Cardiac muscle cell (in vitro differentiated cells and primary cell): ENCODE measurements at regions not wholly inside any gene's neighbourhood (a gene's known extent, or its start where the extent isn't known, plus 50 kb on each side); places are given as distances from the start of the nearest gene placed in this dataset.

ENCODE experiments used
- DNase-seq, 2 donors: peaks; one replicate each; pipeline versions ENCODE4 v3.0.0 to v3.0.0-alpha.2; 2010 to 2017; ENCODE audit warnings: low read depth in 1 of 2, low spot score in 1 of 2
- H3K27ac ChIP-seq: fragments of 200-600 bp; sonication (generic); 2 replicates; pipeline ENCODE4 v1.5.1; 2016
- H3K27me3 ChIP-seq: fragments of 200-600 bp; sonication (generic); 2 replicates; pipeline ENCODE4 v1.6.0; 2016; ENCODE audit warnings: control low read depth
- H3K36me3 ChIP-seq: fragments of 200-600 bp; sonication (generic); 2 replicates; pipeline ENCODE4 v1.5.1; 2016; ENCODE audit warnings: control low read depth
- H3K4me1 ChIP-seq: fragments of 200-600 bp; sonication (generic); 2 replicates; pipeline ENCODE4 v1.8.1; 2017; ENCODE audit warnings: low read depth, mild to moderate bottlenecking, mixed run types
- H3K4me3 ChIP-seq: fragments of 200-600 bp; sonication (generic); 2 replicates; pipeline ENCODE4 v1.5.1; 2016; ENCODE audit warnings: mild to moderate bottlenecking
- H3K9me3 ChIP-seq: fragments of 200-600 bp; sonication (generic); 2 replicates; pipeline ENCODE4 v1.5.1; 2017; ENCODE audit warnings: low read depth, mild to moderate bottlenecking, control low read depth
- TF ChIP-seq, protein P1 (sequence below): IDR thresholded peaks from 2 replicates; pipeline ENCODE4 v1.5.1; 2012; ENCODE audit warnings: low read depth, mild to moderate bottlenecking, low read length

DNA sequence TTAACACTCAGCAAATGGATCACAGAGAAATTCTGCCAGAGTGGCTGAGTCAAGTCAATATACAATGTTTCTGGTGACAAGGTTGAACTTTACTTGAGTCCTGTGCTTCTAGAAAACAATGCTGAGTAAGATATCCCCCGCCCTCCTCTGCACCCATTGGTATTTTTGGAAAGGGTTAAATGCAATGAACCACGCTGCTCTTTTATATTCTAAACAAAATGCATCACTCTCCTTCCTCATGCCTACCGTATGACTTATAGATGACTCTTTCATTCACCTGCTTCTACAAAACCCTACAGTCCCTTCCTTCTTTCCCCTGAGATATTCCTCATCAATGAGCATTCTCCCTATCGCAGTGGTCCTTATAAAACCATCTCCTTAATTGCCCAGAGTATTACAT, 168.8 kb downstream of the TXNL1 start:
- TF ChIP-seq, protein P1, sequence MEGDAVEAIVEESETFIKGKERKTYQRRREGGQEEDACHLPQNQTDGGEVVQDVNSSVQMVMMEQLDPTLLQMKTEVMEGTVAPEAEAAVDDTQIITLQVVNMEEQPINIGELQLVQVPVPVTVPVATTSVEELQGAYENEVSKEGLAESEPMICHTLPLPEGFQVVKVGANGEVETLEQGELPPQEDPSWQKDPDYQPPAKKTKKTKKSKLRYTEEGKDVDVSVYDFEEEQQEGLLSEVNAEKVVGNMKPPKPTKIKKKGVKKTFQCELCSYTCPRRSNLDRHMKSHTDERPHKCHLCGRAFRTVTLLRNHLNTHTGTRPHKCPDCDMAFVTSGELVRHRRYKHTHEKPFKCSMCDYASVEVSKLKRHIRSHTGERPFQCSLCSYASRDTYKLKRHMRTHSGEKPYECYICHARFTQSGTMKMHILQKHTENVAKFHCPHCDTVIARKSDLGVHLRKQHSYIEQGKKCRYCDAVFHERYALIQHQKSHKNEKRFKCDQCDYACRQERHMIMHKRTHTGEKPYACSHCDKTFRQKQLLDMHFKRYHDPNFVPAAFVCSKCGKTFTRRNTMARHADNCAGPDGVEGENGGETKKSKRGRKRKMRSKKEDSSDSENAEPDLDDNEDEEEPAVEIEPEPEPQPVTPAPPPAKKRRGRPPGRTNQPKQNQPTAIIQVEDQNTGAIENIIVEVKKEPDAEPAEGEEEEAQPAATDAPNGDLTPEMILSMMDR = no peak
- Histone ChIP-seq H3K4me3 (no peak overlapping the region), H3K27ac (no peak overlapping the region), H3K27me3 (no peaks in the 10 kb centered on the region), H3K9me3 (no peaks in the 10 kb centered on the region), H3K4me1 (no peaks in the 10 kb centered on the region), H3K36me3 (no peaks in the 10 kb centered on the region)
- no peak for DNase-seq

DNA sequence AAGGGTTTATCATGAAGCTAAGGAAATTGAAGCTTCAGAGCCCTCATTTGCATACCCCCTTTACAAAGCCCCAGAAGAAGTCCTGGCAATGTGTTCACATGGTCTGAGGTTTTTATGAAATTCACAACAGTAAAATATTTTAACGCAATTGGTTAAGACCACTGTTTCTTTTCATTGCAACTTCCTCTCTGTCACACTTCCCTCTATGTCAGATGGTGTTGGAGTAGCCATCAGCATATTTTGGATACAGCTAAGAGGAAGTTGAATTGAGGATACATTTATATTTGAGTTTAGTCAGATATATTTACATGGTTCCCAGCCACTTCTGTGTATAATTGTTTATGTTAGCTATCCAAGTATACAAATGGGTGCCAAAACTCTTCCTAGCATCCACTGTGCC, 170.0 kb downstream of the TXNL1 start:
- TF ChIP-seq, protein P1 = no peak
- H3K27me3 ChIP-seq = no peaks in the 10 kb centered on the region
- no peaks in the 10 kb centered on the region for H3K9me3 ChIP-seq
- no peak overlapping the region for H3K4me3 ChIP-seq
- no peaks in the 10 kb centered on the region for H3K36me3 ChIP-seq
- no peak overlapping the region for H3K27ac ChIP-seq
- H3K4me1 ChIP-seq = no peaks in the 10 kb centered on the region
- no peak for DNase-seq

DNA sequence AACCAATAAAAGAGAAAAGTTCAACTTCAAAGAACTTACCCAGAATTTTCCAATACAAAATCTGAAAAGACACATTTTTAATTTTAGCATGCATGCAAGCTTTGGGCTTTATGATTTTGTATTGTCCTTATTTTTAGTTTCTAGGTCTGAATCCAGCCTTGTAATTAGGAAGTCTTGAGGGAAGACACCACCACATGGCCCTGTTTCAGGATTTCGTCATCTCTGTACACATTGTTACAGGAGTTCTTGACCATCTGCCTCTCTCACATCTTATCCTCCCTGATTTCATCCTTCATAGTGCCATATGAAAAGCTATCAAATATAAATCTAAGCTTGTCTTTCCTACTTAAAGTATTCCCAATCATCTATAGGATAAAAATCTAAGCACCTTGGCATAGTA, 176.1 kb downstream of the TXNL1 start:
- TF ChIP-seq, protein P1 = no peak
- no peak for DNase-seq
- no peak overlapping the region for H3K27ac ChIP-seq

DNA sequence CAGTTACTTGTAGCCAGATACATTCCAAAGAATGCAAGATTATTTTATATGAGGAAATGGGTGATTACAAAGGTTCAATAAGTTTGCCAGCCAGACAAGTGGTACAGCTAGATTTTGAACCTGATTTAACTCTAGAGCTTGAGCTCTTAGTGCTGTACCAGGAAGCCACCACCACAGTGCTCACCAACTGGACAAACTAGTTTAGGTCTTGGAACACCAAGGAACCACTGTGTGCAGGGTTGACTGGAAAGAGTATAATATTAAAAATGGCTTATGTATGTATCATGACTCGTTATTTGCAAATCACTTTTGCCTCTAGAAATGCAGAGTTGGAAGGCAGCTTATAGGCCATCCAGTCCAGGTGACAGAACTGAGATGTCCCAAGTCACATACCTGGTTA, 177.2 kb downstream of the TXNL1 start:
- DNase-seq = no peak
- Histone ChIP-seq H3K4me3 (no peak overlapping the region), H3K36me3 (no peaks in the 10 kb centered on the region), H3K27ac (no peak overlapping the region), H3K4me1 (no peaks in the 10 kb centered on the region), H3K9me3 (no peaks in the 10 kb centered on the region), H3K27me3 (no peaks in the 10 kb centered on the region)
- TF ChIP-seq, protein P1 = no peak

More for the DNA sequence above, 176.1 kb downstream of the TXNL1 start:
- no peaks in the 10 kb centered on the region for H3K27me3 ChIP-seq
- H3K36me3 ChIP-seq = no peaks in the 10 kb centered on the region
- no peaks in the 10 kb centered on the region for H3K4me1 ChIP-seq
- no peak overlapping the region for H3K4me3 ChIP-seq
- no peaks in the 10 kb centered on the region for H3K9me3 ChIP-seq

DNA sequence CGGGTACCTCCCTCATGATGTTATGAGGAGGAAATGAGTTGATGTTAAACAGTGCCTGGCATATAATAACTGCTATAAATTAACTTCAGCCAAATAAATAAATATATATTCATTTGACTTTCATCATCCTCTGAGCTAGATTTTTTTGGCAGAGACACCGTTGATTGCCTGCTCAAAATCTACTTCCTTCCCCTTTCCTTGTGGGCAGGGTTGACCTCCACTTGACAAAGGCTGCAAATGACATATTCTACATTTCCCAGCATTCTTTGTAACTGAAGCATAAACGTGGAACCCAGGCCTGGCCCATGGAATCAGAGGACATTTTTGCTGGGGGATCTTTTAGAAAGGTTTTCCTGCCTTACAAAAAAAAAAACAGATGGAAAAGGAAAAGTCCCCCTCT, 177.8 kb downstream of the TXNL1 start:
- Histone ChIP-seq H3K36me3 (no peaks in the 10 kb centered on the region), H3K4me3 (no peak overlapping the region), H3K9me3 (no peaks in the 10 kb centered on the region), H3K4me1 (no peaks in the 10 kb centered on the region), H3K27ac (no peak overlapping the region), H3K27me3 (no peaks in the 10 kb centered on the region)
- no peak for DNase-seq
- TF ChIP-seq, protein P1 = no peak
